ENCODE measurements at regions not wholly inside any gene's neighbourhood (a gene's known extent, or its start where the extent isn't known, plus 50 kb on each side); places are given as distances from the start of the nearest gene placed in this dataset.
A peak's percentile ranks its signal among the peaks of the same experiment; 100 is the strongest.
"Not testable (repeated sequence)": the region's sequence is repeated elsewhere in the genome, so short reads cannot be mapped to it uniquely, and the experiment has no call there.

DNA sequence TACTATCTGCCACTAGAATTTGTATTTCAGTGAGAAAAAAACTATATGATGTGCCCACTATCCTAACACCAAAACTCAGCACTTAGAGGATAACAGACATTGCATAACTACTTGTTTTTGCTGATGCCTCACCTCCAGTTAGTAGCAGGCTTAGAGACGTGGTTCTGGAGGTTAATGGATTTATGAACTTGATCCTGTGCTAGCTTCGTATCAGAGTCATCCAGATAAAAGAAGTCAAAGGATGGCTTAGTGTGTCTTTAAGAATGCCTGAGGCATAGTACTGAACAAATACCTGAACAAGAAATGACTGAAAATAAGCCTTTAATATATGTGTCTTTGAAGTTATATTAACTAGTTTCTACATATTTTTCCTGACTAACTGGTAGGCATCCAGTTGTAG lies 414.9 kb upstream of the PTCHD4 start:
- Mint-ChIP-seq H3K4me1 (no peaks in the 10 kb centered on the region), H3K27me3 (no peaks in the 10 kb centered on the region), H3K27ac (no peak overlapping the region), H3K9me3 (peaks cover 0 to 5% (median under 1%) of the 10 kb centered on the region in 8 donors), H3K4me3 (no peak overlapping the region), H3K36me3 (no peaks in the 10 kb centered on the region)
- Histone ChIP-seq H3K36me3 (ENCODE audit: insufficient read depth, low read length) (no peaks in the 10 kb centered on the region), H3K4me3 (ENCODE audit: low read length in 2 of 2) (no peak overlapping the region), H3K27ac (ENCODE audit: low read depth, low read length) (no peak overlapping the region), H3K27me3 (ENCODE audit: insufficient read depth, low read length) (no peaks in the 10 kb centered on the region), H3K9me3 (ENCODE audit: control insufficient read depth in 1 of 2, low read length in 2 of 2) (no peaks in the 10 kb centered on the region), H3K4me1 (ENCODE audit: insufficient read depth, low read length) (no peaks in the 10 kb centered on the region)
- DNase-seq, result no peak
- ChIA-PET CTCF (ENCODE audit: partially characterized antibody) (no interaction called here), POLR2A (ENCODE audit: partially characterized antibody) (no interaction called here)
- intact Hi-C loops (cut with micrococcal nuclease), result no loop called here

- Histone ChIP-seq H3K4me1 (ENCODE audit: insufficient read depth, low read length) (no peaks in the 10 kb centered on the region), H3K27ac (ENCODE audit: low read depth, low read length) (no peak overlapping the region), H3K27me3 (ENCODE audit: insufficient read depth, low read length) (no peaks in the 10 kb centered on the region), H3K9me3 (ENCODE audit: control insufficient read depth in 1 of 2, low read length in 2 of 2) (no peaks in the 10 kb centered on the region), H3K4me3 (ENCODE audit: low read length in 2 of 2) (no peak overlapping the region), H3K36me3 (ENCODE audit: insufficient read depth, low read length) (no peaks in the 10 kb centered on the region)
- Mint-ChIP-seq H3K4me1 (no peaks in the 10 kb centered on the region), H3K27ac (no peak overlapping the region), H3K36me3 (no peaks in the 10 kb centered on the region), H3K9me3 (peaks cover 0 to 12% (median under 1%) of the 10 kb centered on the region in 8 donors), H3K27me3 (no peaks in the 10 kb centered on the region), H3K4me3 (no peak overlapping the region)
- POLR2A ChIA-PET (ENCODE audit: partially characterized antibody), result no interaction called here
- DNase-seq, result no peak
- intact Hi-C loops (cut with micrococcal nuclease), result no loop called here
- CTCF ChIA-PET (ENCODE audit: partially characterized antibody), result no interaction called here
These were observed 410.0 kb upstream of the PTCHD4 start for GRCh38 chr6:48520951-48521350.

GRCh38 chr6:48512390-48512789 lies 401.4 kb upstream of the PTCHD4 start:
- Mint-ChIP-seq H3K4me1 (no peaks in the 10 kb centered on the region), H3K36me3 (no peaks in the 10 kb centered on the region)

DNA sequence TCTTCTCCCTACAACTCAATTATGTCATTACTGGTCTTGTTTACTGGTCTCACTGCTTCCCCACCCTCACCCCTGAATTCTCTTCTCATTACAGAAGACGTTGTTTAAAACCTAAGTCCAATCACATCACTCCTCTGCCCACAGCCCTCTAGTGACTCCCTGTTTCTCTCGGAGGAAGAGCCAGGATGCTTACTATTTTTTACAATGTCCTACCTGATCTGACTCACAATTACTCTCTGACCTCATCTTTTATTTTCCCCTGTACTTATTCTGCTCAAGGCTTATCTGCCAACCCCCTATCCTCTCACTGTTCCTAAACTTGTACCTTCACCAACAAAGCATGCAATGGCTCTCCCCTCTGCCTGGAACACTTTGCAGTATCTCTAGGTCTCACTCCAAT lies 400.4 kb upstream of the PTCHD4 start:
- POLR2A ChIA-PET (ENCODE audit: partially characterized antibody), result no interaction called here

More at GRCh38 chr6:48512390-48512789, 401.4 kb upstream of the PTCHD4 start:
- CTCF ChIA-PET (ENCODE audit: partially characterized antibody), result no interaction called here
- Histone ChIP-seq H3K27me3 (ENCODE audit: insufficient read depth, low read length) (no peaks in the 10 kb centered on the region), H3K27ac (ENCODE audit: low read depth, low read length) (no peak overlapping the region), H3K4me1 (ENCODE audit: insufficient read depth, low read length) (no peaks in the 10 kb centered on the region), H3K36me3 (ENCODE audit: insufficient read depth, low read length) (no peaks in the 10 kb centered on the region), H3K4me3 (ENCODE audit: low read length in 2 of 2) (no peak overlapping the region), H3K9me3 (ENCODE audit: control insufficient read depth in 1 of 2, low read length in 2 of 2) (no peaks in the 10 kb centered on the region)
- DNase-seq, result no peak
- intact Hi-C loops (cut with micrococcal nuclease), result no loop called here
- H3K4me3 Mint-ChIP-seq, result no peak overlapping the region
- H3K27ac Mint-ChIP-seq, result no peak overlapping the region
- H3K9me3 Mint-ChIP-seq, result peaks cover 0 to 5% (median 2%) of the 10 kb centered on the region in 8 donors
- POLR2A ChIA-PET (ENCODE audit: partially characterized antibody), result no interaction called here
- no peaks in the 10 kb centered on the region for H3K27me3 Mint-ChIP-seq

GRCh38 chr6:48505621-48506020 lies 394.6 kb upstream of the PTCHD4 start:
- ChIA-PET CTCF (ENCODE audit: partially characterized antibody) (no interaction called here), POLR2A (ENCODE audit: partially characterized antibody) (no interaction called here)
- H3K4me3 ChIP-seq (ENCODE audit: low read length in 2 of 2), result no peak overlapping the region
- no peak for DNase-seq
- H3K27ac ChIP-seq (ENCODE audit: low read depth, low read length), result no peak overlapping the region
- H3K36me3 ChIP-seq (ENCODE audit: insufficient read depth, low read length), result no peaks in the 10 kb centered on the region
- no peaks in the 10 kb centered on the region for H3K4me1 ChIP-seq (ENCODE audit: insufficient read depth, low read length)
- Mint-ChIP-seq H3K27ac (no peak overlapping the region), H3K4me3 (no peak overlapping the region), H3K4me1 (no peaks in the 10 kb centered on the region), H3K36me3 (no peaks in the 10 kb centered on the region), H3K9me3 (peaks cover 2 to 17% (median 8%) of the 10 kb centered on the region in 8 donors), H3K27me3 (no peaks in the 10 kb centered on the region)
- intact Hi-C loops (cut with micrococcal nuclease), result no loop called here
- H3K27me3 ChIP-seq (ENCODE audit: insufficient read depth, low read length), result no peaks in the 10 kb centered on the region
- no peaks in the 10 kb centered on the region for H3K9me3 ChIP-seq (ENCODE audit: control insufficient read depth in 1 of 2, low read length in 2 of 2)

More for the DNA sequence above, 400.4 kb upstream of the PTCHD4 start:
- no peaks in the 10 kb centered on the region for H3K4me1 ChIP-seq (ENCODE audit: insufficient read depth, low read length)
- no peak for DNase-seq
- no peaks in the 10 kb centered on the region for H3K9me3 ChIP-seq (ENCODE audit: control insufficient read depth in 1 of 2, low read length in 2 of 2)
- Mint-ChIP-seq H3K27ac (no peak overlapping the region), H3K9me3 (peaks cover 0 to 5% (median 2%) of the 10 kb centered on the region in 8 donors), H3K36me3 (no peaks in the 10 kb centered on the region), H3K4me1 (no peaks in the 10 kb centered on the region), H3K27me3 (no peaks in the 10 kb centered on the region), H3K4me3 (no peak overlapping the region)
- no peaks in the 10 kb centered on the region for H3K27me3 ChIP-seq (ENCODE audit: insufficient read depth, low read length)
- no peak overlapping the region for H3K4me3 ChIP-seq (ENCODE audit: low read length in 2 of 2)
- CTCF ChIA-PET (ENCODE audit: partially characterized antibody), result no interaction called here
- H3K36me3 ChIP-seq (ENCODE audit: insufficient read depth, low read length), result no peaks in the 10 kb centered on the region
- no peak overlapping the region for H3K27ac ChIP-seq (ENCODE audit: low read depth, low read length)
- intact Hi-C loops (cut with micrococcal nuclease), result no loop called here

GRCh38 chr6:48493432-48493831 lies 382.4 kb upstream of the PTCHD4 start:
- Mint-ChIP-seq H3K27ac (peak overlapping the region in 1 of 7 donors; percentile 59), H3K9me3 (peaks cover 0 to 13% (median 5%) of the 10 kb centered on the region in 8 donors)
- H3K4me1 Mint-ChIP-seq; H3K4me1 ChIP-seq (ENCODE audit: insufficient read depth, low read length); intact Hi-C loops (cut with micrococcal nuclease); H3K4me3 Mint-ChIP-seq; H3K36me3 ChIP-seq (ENCODE audit: insufficient read depth, low read length); DNase-seq; H3K9me3 ChIP-seq (ENCODE audit: control insufficient read depth in 1 of 2, low read length in 2 of 2); H3K27me3 ChIP-seq (ENCODE audit: insufficient read depth, low read length); CTCF ChIA-PET (ENCODE audit: partially characterized antibody); H3K4me3 ChIP-seq (ENCODE audit: low read length in 2 of 2); H3K27ac ChIP-seq (ENCODE audit: low read depth, low read length); H3K27me3 Mint-ChIP-seq; H3K36me3 Mint-ChIP-seq; POLR2A ChIA-PET (ENCODE audit: partially characterized antibody): not testable (repeated sequence)

GRCh38 chr6:48490658-48491057 lies 379.7 kb upstream of the PTCHD4 start:
- no peaks in the 10 kb centered on the region for H3K27me3 ChIP-seq (ENCODE audit: insufficient read depth, low read length)
- no peaks in the 10 kb centered on the region for H3K4me1 ChIP-seq (ENCODE audit: insufficient read depth, low read length)
- H3K27ac ChIP-seq (ENCODE audit: low read depth, low read length), result no peak overlapping the region
- Mint-ChIP-seq H3K9me3 (peaks cover 0 to 12% (median 4%) of the 10 kb centered on the region in 8 donors), H3K27me3 (no peaks in the 10 kb centered on the region), H3K27ac (no peak overlapping the region), H3K4me1 (no peaks in the 10 kb centered on the region), H3K4me3 (no peak overlapping the region), H3K36me3 (no peaks in the 10 kb centered on the region)
- POLR2A ChIA-PET (ENCODE audit: partially characterized antibody), result no interaction called here
- intact Hi-C loops (cut with micrococcal nuclease), result no loop called here
- no peaks in the 10 kb centered on the region for H3K36me3 ChIP-seq (ENCODE audit: insufficient read depth, low read length)
- CTCF ChIA-PET (ENCODE audit: partially characterized antibody), result no interaction called here
- no peaks in the 10 kb centered on the region for H3K9me3 ChIP-seq (ENCODE audit: control insufficient read depth in 1 of 2, low read length in 2 of 2)
- no peak overlapping the region for H3K4me3 ChIP-seq (ENCODE audit: low read length in 2 of 2)
- no peak for DNase-seq

DNA sequence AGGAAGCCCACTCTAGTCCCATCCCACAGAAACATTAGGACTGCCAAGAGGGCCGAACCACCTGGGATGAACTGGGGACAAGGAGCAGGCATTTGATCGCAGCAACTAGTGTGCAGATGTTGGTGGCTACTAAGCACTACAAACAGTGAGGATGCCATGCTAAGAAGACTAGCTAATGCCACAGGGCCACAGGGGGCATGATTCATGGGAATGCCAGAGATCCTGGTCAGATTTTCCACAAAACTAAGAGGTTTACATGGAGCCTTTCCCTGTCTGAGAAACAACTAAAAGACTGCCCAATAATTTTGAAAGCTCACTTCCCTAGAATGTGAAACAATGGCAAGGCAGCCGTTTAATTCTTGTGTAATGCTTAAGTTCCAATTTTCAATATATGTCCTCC lies 375.9 kb upstream of the PTCHD4 start:
- no peaks in the 10 kb centered on the region for H3K36me3 ChIP-seq (ENCODE audit: insufficient read depth, low read length)
- CTCF ChIA-PET (ENCODE audit: partially characterized antibody), result no interaction called here
- DNase-seq, result no peak
- H3K9me3 Mint-ChIP-seq, result peaks cover 0 to 5% (median 2%) of the 10 kb centered on the region in 8 donors
- intact Hi-C loops (cut with micrococcal nuclease), result no loop called here
- no peaks in the 10 kb centered on the region for H3K36me3 Mint-ChIP-seq
- POLR2A ChIA-PET (ENCODE audit: partially characterized antibody), result no interaction called here
- H3K4me3 ChIP-seq (ENCODE audit: low read length in 2 of 2), result no peak overlapping the region
- H3K4me3 Mint-ChIP-seq, result no peak overlapping the region
- no peak overlapping the region for H3K27ac ChIP-seq (ENCODE audit: low read depth, low read length)
- no peaks in the 10 kb centered on the region for H3K27me3 ChIP-seq (ENCODE audit: insufficient read depth, low read length)
- no peaks in the 10 kb centered on the region for H3K27me3 Mint-ChIP-seq
- H3K4me1 Mint-ChIP-seq, result no peaks in the 10 kb centered on the region
- H3K4me1 ChIP-seq (ENCODE audit: insufficient read depth, low read length), result no peaks in the 10 kb centered on the region
- H3K27ac Mint-ChIP-seq, result no peak overlapping the region
- H3K9me3 ChIP-seq (ENCODE audit: control insufficient read depth in 1 of 2, low read length in 2 of 2), result no peaks in the 10 kb centered on the region
